Stimulated activated CD4-positive, alpha-beta T cell treated with anti-CD3 and anti-CD28 coated beads, Interleukin-2, amount 100 ng/mL, for 24 hours (primary cell): ENCODE measurements at regions not wholly inside any gene's neighbourhood (a gene's known extent, or its start where the extent isn't known, plus 50 kb on each side); places are given as distances from the start of the nearest gene placed in this dataset.
"Not testable (repeated sequence)": the region's sequence is repeated elsewhere in the genome, so short reads cannot be mapped to it uniquely, and the experiment has no call there.

Experiments used
- DNase-seq, 2 donors: peaks; one replicate each; pipeline ENCODE4 v3.0.0-alpha.2; 2020

DNA sequence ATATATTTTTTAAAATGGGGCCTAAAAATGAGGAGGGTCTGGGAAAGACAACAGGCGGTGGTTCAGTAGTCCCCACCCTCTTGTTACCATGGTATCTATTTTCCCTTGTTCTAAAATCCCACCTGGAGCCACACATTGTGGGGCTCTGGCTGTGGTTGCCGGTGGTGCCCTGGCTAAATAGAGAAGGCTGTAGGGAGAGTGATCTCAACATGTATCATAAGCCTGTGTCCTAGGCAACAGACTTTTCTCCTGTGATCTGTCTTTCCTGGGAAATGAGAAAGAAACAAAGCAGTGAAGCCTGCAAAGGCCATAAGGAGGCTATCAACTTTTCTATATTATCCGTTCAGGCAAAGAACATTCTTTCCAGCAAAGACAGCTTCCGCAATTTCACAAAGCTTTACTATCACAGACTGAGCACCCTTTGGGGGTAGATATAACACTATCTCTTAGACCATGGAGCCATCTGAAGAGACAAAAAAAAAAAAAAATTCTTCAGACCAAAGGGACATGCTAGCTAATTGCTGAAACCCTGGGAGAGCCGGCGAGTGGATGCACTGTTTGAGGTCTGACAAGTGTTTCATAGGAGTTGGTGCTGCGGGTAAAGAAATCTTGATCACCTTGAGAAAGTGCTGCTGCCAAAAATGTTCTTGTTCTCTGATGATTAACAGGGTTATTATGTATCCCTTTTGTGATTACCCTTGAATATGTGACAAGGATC, 879.2 kb upstream of the DDX18 start:
- DNase-seq, result no peak

DNA sequence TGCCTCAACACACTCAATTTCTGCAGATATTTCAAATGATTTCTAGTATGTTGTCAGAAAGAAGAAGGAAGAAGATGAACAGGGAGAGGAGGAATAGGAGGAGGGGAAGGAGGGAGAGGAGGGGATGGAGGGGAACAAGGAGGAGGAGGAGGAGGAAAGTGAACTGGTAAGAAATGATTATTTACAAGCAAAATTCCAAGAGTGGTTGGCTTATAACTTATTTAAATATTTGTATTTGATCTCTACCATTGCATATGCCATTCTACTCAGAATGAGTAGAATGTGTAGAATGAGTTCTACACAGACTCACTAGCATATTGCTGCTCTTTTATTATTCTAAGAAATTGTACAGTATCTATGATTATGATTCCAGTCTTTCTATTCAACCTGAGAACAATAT, 866.2 kb upstream of the DDX18 start:
- DNase-seq, result no peak

DNA sequence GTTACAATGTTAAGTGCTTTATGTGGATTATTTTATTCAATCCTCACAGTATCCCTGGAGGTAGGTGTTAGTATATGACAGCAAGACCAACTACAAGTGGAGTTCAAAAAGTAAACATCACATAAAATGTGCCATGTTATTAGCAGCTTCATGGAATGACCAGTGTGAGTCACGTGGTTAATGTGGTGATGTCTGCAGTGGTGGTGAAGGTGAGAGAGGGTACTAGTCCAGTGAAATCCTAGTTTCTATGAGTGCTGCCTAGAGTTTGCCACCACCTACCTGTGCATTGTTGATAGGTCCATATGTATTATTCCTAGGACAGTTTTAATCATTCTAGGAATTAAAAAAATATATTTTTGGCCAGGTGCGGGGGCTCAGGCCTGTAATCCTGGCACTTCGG, 865.2 kb upstream of the DDX18 start:
- DNase-seq, result no peak

DNA sequence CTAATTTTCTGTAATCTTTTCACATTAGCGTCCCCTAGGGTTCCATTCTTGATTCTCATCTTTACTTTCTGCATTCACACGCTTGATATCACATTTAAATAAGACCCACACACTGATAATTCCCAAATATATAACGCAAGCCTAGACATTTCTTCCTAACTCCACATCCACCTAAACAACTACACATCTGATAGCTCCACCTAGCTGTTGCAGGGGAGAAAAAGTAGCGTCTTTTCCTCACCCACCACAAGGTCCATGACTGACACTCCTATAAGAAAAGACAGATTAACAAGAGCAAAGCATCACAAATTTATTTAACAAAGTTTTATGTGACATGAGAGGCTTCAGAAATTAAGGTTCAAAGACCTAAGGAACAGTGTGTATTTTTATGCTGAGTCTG, 862.2 kb upstream of the DDX18 start:
- DNase-seq, result no peak

DNA sequence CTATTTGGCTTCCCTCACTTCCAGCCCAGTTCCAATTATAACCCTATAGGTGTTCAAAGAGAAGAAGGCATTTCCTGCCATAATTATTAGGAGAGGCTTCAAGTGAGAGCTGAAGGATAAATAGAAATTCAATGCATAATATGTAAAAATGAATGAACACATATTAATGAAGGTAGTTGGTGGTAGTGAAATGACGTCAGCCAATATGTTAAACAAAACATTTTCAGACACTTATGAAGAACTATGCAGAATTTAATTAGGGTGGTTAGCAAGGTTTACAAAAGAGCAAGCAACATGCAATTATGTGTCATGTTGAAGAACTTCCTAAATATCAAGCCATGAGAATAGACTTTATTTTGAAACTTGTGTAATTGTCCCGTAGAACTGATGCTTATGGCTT, 858.8 kb upstream of the DDX18 start:
- no peak for DNase-seq

DNA sequence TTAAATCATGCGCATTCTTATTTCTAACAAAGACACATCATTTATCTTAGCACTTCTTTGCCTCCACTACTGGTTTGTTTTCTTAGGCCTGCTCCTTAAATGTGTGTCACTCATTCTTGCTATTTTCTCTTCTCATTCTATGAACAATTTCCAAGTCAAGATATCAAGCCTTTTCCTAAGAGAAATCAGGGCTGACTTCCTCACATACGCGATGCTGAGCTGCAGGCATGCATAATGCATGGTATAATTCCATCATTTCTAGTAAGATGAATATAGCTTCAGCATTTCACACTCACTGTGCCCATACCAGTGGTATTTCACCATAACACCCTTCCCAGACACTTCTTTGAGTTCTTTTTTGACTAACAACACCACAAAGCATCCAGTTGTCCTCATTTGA, 838.9 kb upstream of the DDX18 start:
- DNase-seq, result no peak

DNA sequence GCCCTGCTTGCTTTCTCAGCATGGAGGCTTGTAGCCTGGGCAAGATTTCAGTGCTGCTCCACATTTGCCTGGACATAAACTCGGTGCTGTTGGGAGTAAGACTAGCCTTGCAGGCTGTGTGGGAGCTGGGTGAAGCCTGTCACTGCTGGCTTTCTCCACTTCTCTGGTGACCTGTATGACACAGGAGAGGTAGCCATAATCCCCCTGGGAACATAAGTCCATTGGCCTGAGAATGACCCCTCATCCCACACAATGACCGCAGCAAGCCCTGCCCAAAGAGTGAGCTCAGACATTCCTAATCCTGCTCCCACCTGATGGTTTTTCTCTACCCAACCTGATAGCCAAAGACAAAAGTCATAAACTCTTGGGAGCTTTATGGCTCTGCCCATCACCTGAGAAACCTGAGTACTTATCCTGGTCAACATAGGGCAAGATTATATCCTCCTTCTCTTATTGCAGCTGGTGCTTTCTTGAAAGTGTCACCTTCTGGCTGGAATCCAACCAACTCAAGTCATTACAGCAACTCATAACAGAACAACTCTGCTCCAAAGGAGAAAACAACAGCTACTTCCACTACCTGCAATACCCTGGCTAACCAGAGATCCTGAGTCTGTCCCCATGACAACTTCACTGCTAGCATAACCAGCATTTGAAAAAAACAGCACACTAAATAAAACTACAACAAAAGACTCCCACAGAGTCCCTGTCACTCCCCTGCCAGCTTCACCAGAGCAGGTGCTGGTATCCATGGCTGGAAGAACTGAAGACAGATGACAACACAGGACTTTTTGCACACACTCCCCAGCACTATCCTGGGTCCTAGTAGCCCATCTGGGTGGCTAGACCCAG, 834.4 kb upstream of the DDX18 start:
- DNase-seq, result no peak

DNA sequence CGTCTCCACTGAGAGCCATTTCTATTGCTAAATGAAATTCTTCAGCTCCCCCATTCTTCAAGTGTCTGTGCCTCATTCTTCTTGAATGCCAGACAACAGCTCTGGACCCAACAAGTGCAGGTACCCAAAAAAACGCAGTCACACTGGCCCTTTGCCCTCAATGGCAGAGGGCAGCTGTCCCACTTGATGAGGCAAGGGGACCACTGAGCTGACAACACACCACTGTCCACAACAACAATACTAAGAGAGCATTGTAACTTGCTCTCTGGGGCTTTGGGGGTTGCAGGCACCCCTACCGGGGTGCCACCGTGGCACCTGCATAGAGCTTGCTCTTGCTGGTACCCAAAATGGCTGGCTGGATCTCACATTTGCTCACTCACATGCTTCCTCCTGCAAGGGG, 827.0 kb upstream of the DDX18 start:
- no peak for DNase-seq

DNA sequence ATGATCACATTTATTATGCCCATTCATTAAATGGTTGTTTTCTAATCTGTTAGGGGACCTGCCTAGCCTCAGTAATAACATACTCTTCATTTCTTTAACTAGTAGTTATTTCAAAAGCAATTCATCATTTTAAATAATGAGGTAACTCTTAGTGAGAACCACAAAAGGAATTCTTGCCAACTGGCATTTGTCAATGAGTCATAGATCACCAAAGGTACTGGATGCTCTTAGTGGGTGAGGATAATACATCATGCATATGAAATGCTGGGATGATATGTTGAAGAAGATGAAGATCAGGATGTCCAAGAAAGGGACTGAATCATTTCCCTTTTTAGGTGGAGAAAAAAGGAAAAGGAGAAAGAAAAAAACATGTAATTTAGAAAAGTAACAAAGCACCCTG, 826.2 kb upstream of the DDX18 start:
- DNase-seq, result no peak

DNA sequence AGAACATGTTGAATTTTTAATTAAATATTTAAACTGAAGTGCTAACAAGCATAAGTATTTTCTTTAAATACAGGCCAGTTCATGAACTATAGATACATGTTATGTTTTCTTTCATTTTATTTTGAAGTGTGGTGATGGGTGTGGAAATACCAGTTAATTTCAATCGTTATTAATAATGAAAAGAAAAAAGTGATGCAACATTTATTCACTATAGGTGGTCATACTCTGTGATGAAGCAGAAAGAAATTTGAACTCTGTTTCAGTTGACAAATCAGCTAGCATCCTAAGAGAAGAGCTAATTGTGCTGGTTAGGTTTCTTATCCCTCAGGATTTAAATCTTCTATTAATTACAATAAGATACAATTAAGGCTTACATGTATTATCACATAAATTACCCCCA, 795.1 kb upstream of the DDX18 start:
- DNase-seq, result no peak

DNA sequence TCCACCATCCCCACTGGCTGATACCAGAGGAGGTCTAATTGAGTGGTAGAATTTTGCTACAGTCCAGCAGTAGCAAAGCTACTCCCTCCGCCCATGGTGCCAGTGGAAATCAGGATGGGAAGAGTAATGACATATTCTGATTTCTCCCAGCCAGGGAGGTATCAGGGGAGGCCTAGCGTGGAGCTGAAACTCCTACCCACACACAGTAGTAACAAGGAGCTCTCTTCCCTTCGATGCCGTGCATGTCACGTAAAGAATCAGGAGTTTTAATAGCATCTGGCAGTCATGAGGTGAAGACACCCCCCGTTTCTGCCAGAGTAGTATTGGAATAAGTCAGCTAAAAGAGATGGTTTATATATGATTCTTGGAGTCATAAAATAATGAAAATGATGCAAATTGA, 786.8 kb upstream of the DDX18 start:
- no peak for DNase-seq

DNA sequence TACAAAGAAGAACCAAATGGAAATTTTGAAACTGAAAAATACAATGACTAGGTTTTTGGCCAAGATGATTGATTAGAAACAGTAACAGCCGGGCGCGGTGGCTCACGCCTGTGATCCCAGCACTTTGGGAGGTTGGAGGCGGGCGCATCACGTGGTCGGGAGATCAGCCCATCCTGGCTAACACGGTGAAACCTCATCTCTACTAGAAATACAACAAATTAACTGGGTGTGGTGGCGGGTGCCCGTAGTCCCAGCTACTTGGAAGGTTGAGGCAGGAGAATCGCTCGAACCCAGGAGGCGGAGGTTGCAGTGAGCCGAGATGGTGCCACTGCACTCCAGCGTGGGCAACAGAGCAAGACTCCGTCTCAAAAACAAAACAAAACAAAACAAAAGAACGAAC, 785.8 kb upstream of the DDX18 start:
- DNase-seq, result not testable (repeated sequence)

DNA sequence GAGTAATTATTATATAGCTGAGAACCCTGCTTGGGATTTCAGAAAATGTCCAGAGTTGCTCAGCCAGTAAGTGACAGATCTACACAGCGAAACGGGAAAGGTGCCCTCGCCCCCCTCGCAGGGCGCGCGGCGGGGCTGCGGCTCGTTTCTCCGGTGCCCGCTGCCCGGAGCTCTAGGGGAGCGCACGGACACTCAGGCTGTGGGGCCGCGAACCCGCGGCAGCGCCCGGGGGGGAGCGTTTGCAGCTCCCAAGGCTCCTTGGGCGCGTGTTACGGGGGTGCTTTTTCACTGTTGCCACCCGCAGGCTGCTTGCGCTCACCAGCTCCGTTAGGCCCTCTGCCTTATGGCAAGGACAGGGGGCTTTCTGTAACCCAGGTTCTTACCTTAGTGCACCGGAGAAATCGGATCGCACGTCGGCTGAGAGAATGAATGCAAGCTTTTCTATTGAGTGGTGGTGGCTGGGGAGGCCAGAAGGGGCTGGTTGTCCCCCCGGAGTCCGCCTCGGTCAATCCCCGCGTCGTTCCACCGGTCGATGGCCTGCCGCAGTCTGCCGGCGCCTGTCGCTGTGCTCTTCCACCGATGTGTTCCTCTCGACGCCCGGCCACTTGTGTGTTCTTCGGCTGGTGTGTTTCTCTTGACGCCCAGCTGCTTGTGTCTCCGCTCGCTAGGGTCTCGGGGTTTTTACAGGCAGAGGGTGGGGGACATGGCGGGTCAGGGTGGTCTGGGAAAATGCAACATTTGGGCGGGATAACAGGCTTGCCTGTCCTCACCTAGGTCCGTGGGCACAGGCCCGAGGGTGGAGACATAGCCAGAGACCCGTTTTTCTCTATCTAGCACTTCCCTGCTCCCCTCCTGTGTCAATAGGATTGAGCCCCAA, 758.8 kb upstream of the DDX18 start:
- DNase-seq, result no peak

DNA sequence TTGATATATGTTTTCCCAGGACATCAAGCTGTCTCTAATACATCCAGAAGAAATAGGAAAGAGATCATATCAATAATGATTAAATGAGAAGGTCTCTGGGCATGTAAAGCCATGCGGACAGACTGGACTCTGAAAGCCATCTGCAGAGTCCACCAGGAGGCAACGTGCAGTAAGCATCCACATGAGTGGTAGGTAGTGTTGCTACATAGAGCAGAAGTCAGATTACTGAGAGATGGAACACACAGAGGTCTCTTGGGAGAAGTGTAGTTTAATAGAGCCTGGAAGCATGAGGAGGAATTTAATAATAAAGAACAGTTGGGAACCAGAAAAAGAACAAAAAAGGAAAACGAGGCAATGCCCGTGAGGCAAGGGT, 758.1 kb upstream of the DDX18 start:
- no peak for DNase-seq

DNA sequence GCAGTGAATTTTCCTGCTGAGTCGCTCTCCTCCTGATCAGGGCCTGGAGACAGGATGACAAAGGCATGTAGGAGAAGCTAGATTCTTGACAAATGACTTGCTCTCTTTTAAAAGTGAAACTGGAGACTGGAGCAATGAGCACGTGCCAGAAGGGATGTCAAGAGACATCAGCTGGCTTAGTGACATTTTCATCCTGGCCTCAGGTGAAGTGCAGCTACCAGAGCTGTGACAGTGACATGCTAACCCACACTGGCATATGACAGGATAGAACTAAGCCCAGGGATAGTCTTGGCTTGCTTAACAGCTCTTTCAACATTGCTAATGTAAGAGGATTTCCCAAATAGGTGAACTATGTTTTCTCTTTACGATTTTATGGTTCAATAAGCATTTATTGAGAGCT, 757.5 kb upstream of the DDX18 start:
- DNase-seq, result no peak

DNA sequence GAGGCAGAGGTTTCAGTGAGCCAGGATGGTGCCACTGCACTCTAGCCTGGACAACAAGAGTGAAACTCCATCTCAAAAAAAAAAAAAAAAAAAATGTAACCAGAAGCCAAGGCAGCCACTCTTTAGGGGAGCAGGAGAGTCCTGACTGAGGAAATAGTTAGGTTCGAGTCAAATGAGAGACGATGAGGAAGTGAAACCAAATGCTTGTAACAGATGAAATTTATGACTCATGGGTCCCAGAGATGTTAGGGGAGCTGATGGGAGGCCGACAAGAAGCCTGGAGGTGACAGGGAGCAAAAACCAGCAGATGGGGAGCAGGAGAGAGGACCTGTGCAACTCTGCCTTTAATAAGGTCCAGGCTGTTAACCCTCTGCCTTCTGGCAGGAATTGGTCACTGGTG, 756.1 kb upstream of the DDX18 start:
- no peak for DNase-seq

DNA sequence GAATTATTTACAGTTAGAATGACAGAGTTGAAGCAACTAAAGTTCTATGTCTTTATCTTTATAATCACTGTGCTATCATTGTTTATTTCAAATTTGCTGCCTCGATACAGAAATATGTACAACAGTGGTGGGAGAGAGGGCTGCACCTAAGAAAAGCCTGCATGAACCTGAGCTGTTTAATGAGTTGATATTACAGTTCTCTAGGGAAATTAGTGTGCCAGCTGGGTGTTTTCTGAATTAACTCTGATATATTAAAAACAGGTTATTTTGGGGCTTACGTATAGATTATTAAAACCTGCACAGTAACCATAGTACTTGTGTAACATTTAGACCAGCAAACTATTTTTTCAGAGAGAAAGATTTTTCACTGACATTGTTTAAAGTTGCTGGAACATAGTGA, 750.5 kb upstream of the DDX18 start:
- DNase-seq, result no peak

DNA sequence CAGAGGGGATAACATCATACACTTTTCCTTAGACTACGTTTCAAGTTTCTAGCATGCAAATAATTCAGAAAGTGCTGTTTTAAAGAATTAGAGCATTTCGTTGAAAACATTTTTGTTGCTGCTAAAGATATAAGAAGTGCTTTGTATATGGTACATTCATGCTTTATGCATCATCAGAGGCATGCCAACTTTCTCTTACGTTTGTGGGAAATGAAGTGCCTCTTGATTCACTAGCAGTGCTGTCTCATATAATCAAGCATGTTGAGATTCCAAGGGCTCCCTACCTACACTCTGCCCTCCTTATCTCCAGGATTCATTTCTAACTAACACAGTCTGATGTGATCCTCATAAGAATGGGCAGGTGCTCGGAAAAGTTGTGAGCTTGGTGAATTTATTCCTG, 748.6 kb upstream of the DDX18 start:
- DNase-seq, result no peak

DNA sequence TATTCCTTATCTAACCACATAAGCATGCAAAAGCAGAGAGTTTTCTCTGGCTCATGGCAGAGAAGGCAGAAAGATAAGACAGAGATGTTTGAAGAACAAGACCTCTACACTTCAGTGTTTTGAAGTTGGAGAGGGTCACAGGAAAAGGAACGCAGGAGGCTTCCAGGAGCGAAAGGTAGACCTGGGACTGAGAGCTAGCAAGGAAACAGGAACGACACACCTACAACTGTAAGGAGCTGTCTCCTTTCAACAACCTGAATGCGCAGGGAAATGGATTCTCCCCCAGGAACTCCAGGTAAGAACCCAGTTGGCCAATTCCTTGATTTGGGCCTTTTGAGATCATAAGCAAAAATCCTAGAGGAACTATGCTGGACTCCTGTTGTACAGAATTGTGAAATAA, 746.6 kb upstream of the DDX18 start:
- no peak for DNase-seq

DNA sequence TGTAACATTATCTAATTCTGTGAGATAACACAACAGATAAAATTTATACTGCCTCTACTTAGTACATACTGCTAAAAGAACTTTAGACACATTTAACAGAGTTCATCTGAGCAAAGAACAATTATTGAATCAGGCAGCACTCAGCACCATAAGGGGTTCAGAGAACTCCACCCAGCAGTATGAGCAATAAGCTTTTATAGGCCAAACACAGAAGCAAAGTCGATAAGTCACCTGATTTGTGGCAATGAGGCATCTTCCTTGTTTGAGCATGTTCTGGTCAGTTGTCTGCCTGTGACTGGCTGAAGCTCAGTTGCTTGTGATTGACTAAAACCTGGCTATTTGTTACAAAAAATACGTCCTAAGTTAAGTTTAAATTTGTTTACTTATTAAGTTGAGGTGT, 746.1 kb upstream of the DDX18 start:
- DNase-seq, result no peak

DNA sequence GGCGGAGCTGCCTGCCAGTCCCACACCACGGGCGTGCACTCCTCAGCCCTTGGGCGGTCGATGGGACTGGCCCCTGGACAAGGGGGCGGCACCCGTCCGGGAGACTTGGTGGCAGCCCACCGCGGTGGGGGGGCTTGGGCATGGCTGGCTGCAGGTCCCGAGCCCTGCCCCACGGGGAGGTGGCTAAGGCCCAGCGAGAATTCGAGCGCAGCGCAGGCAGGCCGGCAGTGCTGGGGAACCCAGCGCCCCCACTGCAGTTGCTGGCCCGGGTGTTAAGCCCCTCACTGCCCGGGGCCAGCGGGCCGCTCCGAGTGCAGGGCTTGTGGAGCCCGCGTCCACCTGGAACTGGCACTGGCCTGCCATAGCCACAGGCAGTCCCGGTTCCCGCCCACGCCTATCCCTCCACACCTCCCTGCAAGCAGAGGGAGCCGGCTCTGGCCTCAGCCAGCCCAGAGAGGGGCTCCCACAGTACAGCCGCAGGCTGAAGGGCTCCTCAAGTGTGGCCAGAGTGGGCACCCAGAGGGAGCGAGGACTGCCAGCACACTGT, 742.9 kb upstream of the DDX18 start:
- DNase-seq, result no peak

DNA sequence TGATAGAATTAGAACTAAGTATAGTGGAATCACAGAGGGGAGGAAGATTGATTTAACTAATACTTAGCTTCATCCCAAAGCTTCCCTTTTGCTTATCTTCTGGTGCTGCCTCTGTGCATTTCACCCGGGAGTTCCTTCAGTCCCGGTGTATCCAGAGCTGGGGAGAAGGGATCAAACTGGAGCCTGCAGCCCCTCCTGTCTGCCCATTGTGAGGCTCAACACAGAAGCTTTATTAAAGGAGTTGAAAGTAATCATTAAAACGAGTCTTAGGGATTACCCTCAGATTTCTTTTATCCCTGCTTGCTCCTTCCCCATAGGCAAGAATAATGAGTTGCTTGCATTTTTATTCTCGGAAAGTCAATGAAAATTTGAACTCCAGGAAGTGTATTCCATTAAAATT, 739.7 kb upstream of the DDX18 start:
- DNase-seq, result no peak

DNA sequence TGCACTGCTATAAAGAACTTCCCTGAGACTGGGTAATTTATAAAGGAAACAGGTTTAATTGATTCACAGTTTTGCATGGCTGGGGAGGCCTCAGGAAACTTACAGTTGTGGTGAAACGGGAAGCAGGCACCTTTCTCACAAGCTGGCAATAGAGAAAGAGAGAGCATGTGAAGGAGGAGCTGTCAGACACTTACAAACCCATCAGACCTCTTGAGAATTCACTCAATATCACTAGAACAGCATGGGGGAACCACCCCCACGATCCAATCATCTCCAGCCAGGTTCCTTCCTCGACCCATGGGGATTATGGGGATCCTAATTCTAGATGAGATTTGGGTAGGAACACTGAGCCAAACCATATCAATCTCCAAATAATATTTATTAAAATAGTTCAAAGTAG, 729.2 kb upstream of the DDX18 start:
- DNase-seq, result no peak

DNA sequence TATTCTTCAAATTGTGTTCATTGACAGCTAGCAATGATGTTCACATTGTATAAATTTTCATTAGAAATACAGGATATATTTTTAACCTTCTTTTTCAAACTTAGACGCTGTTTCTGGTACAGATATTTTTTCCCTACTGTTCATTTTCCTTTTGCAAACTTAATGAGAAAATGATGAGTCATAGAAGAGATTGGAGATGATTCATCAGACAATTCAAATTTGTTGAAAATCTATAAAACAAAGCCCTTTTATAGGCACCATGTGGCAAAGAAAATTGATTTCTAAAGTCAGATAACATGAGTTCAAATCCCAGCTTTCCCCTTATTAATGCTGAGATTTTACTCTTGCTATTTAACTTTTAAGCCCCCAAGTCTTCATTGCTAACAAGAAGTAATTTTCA, 728.8 kb upstream of the DDX18 start:
- no peak for DNase-seq
